GM10266 (cell line): ENCODE measurements at regions not wholly inside any gene's neighbourhood (a gene's known extent, or its start where the extent isn't known, plus 50 kb on each side); places are given as distances from the start of the nearest gene placed in this dataset.
"Not testable (repeated sequence)": the region's sequence is repeated elsewhere in the genome, so short reads cannot be mapped to it uniquely, and the experiment has no call there.

Experiments
- DNase-seq: peaks from one replicate; pipeline ENCODE4 v3.0.0; 2012; ENCODE audit errors: extremely low spot score
- CTCF ChIP-seq: IDR thresholded peaks from 2 replicates; pipeline ENCODE4 v1.5.1; 2012; ENCODE audit warnings: mild to moderate bottlenecking, low read depth; ENCODE audit not compliant: control insufficient read depth, insufficient read depth; ENCODE audit errors: missing control alignments

- not testable (repeated sequence) for DNase-seq
Measured at GRCh38 chr1:117314951-117315350, 52.3 kb upstream of the MAN1A2 start.

- DNase-seq = no peak
- TF ChIP-seq CTCF = no peak
Measured at GRCh38 chr1:117313555-117313954, 53.7 kb upstream of the MAN1A2 start.

DNA sequence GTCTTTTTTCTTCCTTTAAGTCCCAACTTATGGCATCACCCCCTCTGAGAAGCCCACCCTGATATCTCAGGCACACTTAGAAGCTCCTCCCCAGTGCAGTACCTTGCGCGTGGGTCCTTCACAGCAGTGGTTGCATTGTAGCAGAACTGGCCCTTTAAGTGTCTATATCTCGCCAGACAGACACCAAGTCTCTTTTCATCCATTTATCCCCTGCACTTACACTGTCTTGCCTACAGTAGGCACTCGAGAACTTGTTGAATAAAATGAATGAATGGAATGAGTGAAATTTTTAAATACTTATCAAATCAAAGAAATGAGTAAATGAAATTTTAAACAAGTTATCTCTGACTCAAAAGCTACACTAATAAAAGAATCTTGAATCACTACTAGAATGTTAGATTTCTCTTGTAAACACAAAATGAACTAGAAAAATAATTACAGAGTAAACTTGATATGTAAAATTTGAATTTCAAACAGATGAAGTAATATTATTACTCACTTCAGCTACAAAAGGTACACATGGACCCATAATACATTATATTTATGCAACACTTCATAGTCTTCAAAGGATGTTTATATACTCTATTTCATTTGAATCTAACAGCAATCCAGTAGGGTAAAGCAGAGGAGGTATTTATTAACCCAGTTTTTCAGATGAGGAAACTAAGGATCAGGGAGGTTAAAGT lies 54.7 kb upstream of the MAN1A2 start:
- DNase-seq = peak; percentile 50

DNA sequence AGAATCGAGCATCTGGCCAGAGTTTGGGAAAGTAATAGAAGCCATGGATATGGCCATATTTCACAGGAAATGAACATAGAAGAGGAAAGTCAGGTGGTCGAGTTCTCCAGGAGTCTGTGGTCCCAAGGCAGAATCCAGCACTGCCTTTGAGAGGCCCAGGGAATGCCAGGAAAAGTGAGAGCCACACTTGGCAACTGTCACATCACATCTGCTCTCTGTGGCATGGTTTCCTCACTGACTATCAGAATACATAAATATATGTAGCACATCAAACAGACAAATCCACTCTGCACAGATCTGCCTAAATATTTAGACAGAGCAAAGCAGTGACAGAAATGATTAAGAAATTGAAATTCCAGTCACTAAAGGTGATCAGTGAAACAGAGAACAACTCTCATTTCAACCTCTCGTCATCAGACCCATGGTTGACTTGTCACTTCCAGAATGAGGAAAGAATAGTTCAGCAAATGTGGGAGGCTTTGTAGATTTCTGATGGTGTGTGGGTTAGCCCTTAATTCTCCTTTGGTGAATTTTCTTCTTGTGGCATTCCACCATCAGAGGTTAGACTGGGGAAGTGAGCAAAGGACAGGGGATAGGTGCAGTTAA lies 58.8 kb upstream of the MAN1A2 start:
- DNase-seq = no peak
- TF ChIP-seq CTCF = no peak

More for the DNA sequence above, 54.7 kb upstream of the MAN1A2 start:
- TF ChIP-seq CTCF = peak; percentile 60

- DNase-seq = no peak
- TF ChIP-seq CTCF = no peak
Measured at GRCh38 chr1:117301901-117302300, 65.3 kb upstream of the MAN1A2 start.

DNA sequence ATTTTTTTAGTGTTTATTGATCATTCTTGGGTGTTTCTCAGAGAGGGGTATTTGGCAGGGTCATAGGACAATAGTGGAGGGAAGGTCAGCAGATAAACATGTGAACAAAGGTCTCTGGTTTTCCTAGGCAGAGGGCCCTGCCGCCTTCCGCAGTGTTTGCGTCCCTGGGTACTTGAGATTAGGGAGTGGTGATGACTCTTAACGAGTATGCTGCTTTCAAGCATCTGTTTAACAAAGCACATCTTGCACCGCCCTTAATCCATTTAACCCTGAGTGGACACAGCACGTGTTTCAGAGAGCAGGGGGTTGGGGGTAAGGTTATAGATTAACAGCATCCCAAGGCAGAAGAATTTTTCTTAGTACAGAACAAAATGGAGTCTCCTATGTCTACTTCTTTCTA lies 67.1 kb upstream of the MAN1A2 start:
- DNase-seq = not testable (repeated sequence)

- DNase-seq = no peak
- TF ChIP-seq CTCF = no peak
Measured at GRCh38 chr1:117295001-117295400, 72.2 kb upstream of the MAN1A2 start.

DNA sequence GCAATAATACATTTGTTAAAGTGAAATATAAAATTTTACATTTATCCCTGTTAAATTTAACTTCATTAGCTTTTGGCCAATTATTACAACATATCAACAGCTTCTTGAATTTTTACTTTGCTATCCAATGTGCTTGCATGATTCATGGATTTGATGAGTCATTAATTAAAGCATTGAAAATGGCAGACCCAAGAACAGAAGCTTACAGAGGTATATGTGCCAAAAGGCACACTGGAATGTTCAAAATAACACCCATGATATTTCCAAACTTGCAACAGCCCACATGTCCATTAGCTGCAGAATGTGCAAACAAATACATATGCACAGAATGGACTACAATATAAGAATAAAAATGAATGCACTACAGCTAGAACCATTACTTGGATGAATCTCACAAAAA lies 76.4 kb upstream of the MAN1A2 start:
- TF ChIP-seq CTCF = no peak

More for the DNA sequence above, 76.4 kb upstream of the MAN1A2 start:
- no peak for DNase-seq
